Activated CD8-positive, alpha-beta T cell treated with anti-CD3 and anti-CD28 coated beads, Interleukin-2, amount 10 ng/mL, durations not matched to agents 7 days and 5 days (primary cell): ENCODE measurements at regions not wholly inside any gene's neighbourhood (a gene's known extent, or its start where the extent isn't known, plus 50 kb on each side); places are given as distances from the start of the nearest gene placed in this dataset.

Experiments
- ATAC-seq: fragments of 150-1000 bp; cut with Tn5 transposase; one replicate; pipeline ENCODE4 v1.10.0; 2021; ENCODE audit warnings: moderate library complexity
- CTCF ChIA-PET: fragments of 350-600 bp; sonication (Branson Sonifier 250); formaldehyde crosslinking; loops from one replicate; lab custom pipeline; 2021; ENCODE audit warnings: antibody characterized with exemption; lab: Charles Lee
- POLR2A ChIA-PET: fragments of 350-600 bp; sonication (Branson Sonifier 250); formaldehyde crosslinking; loops from one replicate; lab custom pipeline; 2021; ENCODE audit warnings: antibody characterized with exemption; lab: Charles Lee
- DNase-seq: peaks from one replicate; pipeline ENCODE4 v3.0.0-alpha.2; 2020
- H3K27ac Mint-ChIP-seq: one replicate; pipeline ENCODE4 v1.8.0; 2021; ENCODE audit warnings: mild to moderate bottlenecking, mixed read lengths
- H3K27me3 Mint-ChIP-seq: one replicate; pipeline ENCODE4 v1.8.0; 2021; ENCODE audit warnings: low read depth, mixed read lengths
- H3K36me3 Mint-ChIP-seq: one replicate; pipeline ENCODE4 v1.8.0; 2021; ENCODE audit warnings: low read depth, mixed read lengths
- H3K4me1 Mint-ChIP-seq: one replicate; pipeline ENCODE4 v1.8.0; 2021; ENCODE audit warnings: low read depth, mixed read lengths
- H3K4me3 Mint-ChIP-seq: one replicate; pipeline ENCODE4 v1.8.0; 2021; ENCODE audit warnings: mild to moderate bottlenecking, mixed read lengths
- H3K9me3 Mint-ChIP-seq: one replicate; pipeline ENCODE4 v1.8.0; 2022; ENCODE audit warnings: mixed read lengths; ENCODE audit not compliant: insufficient read depth

DNA sequence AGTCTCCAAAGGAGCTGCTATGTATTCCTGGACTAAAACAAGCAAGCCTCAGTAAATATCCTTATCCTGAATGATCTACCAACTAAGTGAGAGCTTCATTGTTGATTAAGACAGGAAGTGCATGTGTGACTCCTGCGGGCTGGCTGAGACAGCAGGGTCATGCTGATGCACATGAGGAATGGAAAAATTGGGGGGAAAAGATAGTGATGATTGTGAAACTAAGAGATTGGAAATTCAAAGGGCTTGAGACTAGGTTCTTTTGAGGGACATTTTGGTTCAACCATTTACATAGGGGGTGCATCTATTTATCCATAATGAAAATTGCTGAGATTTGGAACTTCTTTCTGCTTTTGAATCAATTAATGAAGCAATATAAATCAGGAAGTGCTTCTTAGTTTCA lies 61.1 kb upstream of the C1QTNF7 start:
- H3K27ac Mint-ChIP-seq = no peak overlapping the region
- DNase-seq (no peak), ATAC-seq (no peak)
- H3K4me1 Mint-ChIP-seq = peaks cover 8% of the 10 kb centered on the region
- no peak overlapping the region for H3K4me3 Mint-ChIP-seq
- H3K27me3 Mint-ChIP-seq = no peaks in the 10 kb centered on the region
- ChIA-PET POLR2A (no interaction called here), CTCF (interaction anchor here (2.6 kb wide), 1 partner anchor 11 kb away, joined by 6 read pairs; no protein-coding TSS in a partner anchor)
- no peaks in the 10 kb centered on the region for H3K36me3 Mint-ChIP-seq
- no peaks in the 10 kb centered on the region for H3K9me3 Mint-ChIP-seq

DNA sequence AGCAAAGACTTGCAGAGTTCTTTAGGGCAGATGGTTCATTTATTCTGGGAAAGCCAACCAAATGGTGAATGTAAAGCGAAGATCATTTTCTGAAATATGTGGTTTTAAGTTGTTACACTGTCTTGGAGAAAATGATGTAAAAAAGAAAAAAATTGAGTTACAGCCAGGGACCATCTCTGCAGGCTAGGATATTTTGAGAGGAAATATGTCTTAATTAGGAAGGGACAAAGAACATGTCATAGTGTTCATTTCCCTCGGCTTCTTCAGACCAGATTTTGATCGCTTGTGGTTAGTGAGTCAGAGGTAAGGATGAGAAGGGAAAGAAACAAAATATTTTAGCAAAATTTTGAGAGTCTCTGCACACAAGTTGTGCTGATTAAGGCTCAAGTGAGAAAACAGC lies 59.0 kb upstream of the C1QTNF7 start:
- Mint-ChIP-seq H3K36me3 (no peaks in the 10 kb centered on the region), H3K4me3 (no peak overlapping the region), H3K27ac (no peak overlapping the region), H3K27me3 (no peaks in the 10 kb centered on the region), H3K9me3 (no peaks in the 10 kb centered on the region), H3K4me1 (peaks cover 8% of the 10 kb centered on the region)
- ATAC-seq (no peak), DNase-seq (no peak)
- CTCF ChIA-PET = no interaction called here
- POLR2A ChIA-PET = no interaction called here

DNA sequence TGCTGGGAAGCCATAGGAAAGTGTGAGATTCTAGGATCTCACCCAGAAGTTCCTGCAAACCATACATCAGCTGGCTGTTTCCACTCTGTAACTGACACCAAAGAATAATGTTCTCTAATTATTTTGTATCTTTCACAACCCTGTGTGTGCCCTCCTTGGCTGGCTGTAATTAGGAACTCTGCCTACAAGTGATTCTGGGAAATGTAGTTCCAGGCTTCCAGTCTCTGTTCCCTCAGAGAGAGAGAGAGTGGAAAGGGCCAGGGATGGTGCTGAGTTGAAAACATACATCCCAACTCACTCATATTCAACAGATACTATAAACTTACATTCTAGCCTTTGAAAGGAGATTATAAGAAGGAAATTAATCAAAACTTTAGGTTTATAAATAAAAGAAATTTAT lies 57.5 kb upstream of the C1QTNF7 start:
- CTCF ChIA-PET = interaction anchor here (1.1 kb wide), 1 partner anchor 26 kb away, joined by 3 read pairs; no protein-coding TSS in a partner anchor
- Mint-ChIP-seq H3K4me3 (no peak overlapping the region), H3K27ac (no peak overlapping the region), H3K9me3 (no peaks in the 10 kb centered on the region), H3K27me3 (no peaks in the 10 kb centered on the region), H3K36me3 (no peaks in the 10 kb centered on the region), H3K4me1 (peaks cover 14% of the 10 kb centered on the region)
- ATAC-seq (no peak), DNase-seq (no peak)
- POLR2A ChIA-PET = no interaction called here

DNA sequence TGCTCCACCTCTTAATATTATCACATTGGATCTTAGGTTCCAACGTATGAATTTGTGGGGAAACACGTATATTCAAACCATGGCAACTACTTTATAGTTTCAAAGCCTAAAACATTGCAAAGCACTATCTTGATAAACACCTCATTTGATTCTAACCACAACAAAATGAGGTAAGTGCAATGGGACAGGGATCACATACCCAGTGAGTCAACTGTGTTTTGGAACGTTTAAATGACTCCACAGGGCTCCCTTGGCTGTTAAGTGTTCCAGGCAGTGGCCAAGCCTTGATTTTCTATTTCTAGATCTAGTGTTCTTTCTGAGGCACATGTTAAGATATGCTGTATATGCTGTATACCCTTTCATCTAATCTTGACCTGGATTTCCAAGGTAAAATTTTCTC lies 54.5 kb upstream of the C1QTNF7 start:
- no peaks in the 10 kb centered on the region for H3K36me3 Mint-ChIP-seq
- H3K4me1 Mint-ChIP-seq = peaks cover 31% of the 10 kb centered on the region
- ChIA-PET CTCF (interaction anchor here (1.0 kb wide), 1 partner anchor 24 kb away, joined by 5 read pairs; no protein-coding TSS in a partner anchor), POLR2A (no interaction called here)
- no peak for DNase-seq
- no peak overlapping the region for H3K4me3 Mint-ChIP-seq
- no peaks in the 10 kb centered on the region for H3K27me3 Mint-ChIP-seq
- no peaks in the 10 kb centered on the region for H3K9me3 Mint-ChIP-seq
- no peak for ATAC-seq
- no peak overlapping the region for H3K27ac Mint-ChIP-seq

DNA sequence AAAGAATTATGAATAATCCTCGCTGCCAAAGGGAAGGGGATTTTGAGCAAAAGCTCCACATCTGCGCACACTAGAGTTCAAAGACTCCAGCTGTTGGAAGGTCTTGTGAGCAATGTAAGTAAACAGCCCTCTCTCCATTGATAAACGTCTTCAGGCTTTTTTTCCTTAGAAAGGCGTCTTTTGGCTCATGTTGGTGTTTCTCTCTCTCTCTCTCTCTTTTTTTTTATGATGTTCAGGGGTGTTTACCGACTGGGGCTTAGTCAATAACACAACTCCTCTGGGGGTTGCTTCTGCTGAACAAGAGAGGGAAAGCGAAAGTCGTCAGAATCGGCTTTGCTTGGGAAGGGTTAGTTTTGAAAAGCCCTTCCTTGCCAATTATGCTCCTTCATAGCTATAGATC lies 53.2 kb upstream of the C1QTNF7 start:
- ChIA-PET CTCF (interaction anchor here (0.5 to 2.1 kb wide), 2 partner anchors 22 to 180 kb away, joined by 3 to 10 read pairs; no protein-coding TSS in a partner anchor), POLR2A (no interaction called here)
- DNase-seq (no peak), ATAC-seq (no peak)
- Mint-ChIP-seq H3K36me3 (no peaks in the 10 kb centered on the region), H3K4me1 (peaks cover 29% of the 10 kb centered on the region), H3K27ac (no peak overlapping the region), H3K4me3 (no peak overlapping the region), H3K27me3 (no peaks in the 10 kb centered on the region), H3K9me3 (no peaks in the 10 kb centered on the region)

DNA sequence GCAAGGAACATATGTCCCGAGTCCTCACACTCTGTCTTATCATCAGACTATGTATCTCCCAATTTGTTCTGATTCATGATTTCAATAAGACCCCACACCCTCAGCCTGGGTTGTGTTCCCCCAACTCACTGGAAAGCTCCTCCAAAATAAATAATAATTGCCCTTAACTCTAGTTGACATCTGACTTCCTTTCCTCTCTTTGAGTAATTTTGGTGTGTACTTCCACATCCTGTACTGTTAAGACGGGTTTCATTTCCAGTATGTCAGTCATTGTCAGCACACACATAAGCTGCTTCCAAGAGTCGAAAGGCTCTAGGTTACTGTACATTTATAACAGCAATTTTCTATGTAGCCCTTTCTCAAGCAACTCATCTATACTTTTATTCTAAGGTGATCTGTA lies 52.2 kb upstream of the C1QTNF7 start:
- ATAC-seq (peak; percentile 76), DNase-seq (no peak)
- CTCF ChIA-PET = interaction anchor here (1.3 to 2.1 kb wide), 3 partner anchors 21 to 1721 kb away, joined by 3 to 10 read pairs (median 4); no protein-coding TSS in a partner anchor
- POLR2A ChIA-PET = interaction anchor here (0.7 kb wide), 1 partner anchor 21 kb away, joined by 4 read pairs; no protein-coding TSS in a partner anchor
- H3K4me1 Mint-ChIP-seq = peaks cover 29% of the 10 kb centered on the region
- peak overlapping the region; percentile 14 for H3K27ac Mint-ChIP-seq
- no peaks in the 10 kb centered on the region for H3K36me3 Mint-ChIP-seq
- H3K4me3 Mint-ChIP-seq = no peak overlapping the region
- H3K27me3 Mint-ChIP-seq = no peaks in the 10 kb centered on the region
- no peaks in the 10 kb centered on the region for H3K9me3 Mint-ChIP-seq

DNA sequence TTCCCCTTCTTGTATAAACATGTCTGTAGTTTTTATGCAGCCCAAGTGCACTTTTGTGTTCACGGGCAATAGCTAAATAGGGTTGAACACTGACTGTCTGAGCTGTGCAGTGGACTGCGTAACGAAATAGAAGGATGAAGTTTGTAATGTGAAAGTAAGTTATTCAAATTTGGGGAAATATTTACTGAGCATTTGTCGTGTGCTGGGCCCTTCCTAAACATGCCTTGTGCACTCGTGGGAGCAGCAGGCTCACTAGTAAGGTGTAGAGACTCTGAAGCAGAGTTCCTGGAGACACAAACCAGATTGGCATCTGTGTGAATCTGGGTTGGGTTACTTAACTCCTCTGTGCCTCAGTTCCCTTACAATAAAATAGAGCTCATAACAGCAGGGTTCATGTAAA lies 51.7 kb upstream of the C1QTNF7 start:
- peak overlapping the region; percentile 14 for H3K27ac Mint-ChIP-seq
- POLR2A ChIA-PET = interaction anchor here (0.7 kb wide), 1 partner anchor 20 kb away, joined by 4 read pairs; no protein-coding TSS in a partner anchor

DNA sequence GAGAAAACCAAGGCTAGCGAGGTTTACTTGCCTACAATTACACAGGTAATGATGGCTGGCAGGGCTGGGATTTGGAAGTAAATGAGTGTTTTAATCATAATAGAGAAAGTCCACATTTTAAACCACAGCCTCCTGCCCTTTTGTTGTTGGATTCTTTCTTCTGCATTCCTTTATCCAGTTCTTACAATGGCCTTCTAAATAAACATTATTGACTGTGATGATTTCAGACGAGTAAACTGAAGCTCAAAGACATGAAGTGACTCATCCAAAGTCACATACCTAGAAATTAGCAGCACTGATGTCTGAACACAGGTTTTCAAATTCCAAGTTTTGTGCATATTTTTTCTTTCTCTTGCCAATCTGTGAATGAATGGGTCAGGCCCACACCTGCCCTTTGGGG lies 51.2 kb upstream of the C1QTNF7 start:
- ChIA-PET CTCF (interaction anchor here (1.0 to 2.1 kb wide), 5 partner anchors 20 to 1722 kb away, joined by 3 to 10 read pairs (median 3); no protein-coding TSS in a partner anchor), POLR2A (no interaction called here)
- Mint-ChIP-seq H3K4me1 (peaks cover 29% of the 10 kb centered on the region), H3K9me3 (no peaks in the 10 kb centered on the region), H3K36me3 (no peaks in the 10 kb centered on the region), H3K27me3 (no peaks in the 10 kb centered on the region), H3K27ac (no peak overlapping the region), H3K4me3 (no peak overlapping the region)
- DNase-seq (no peak), ATAC-seq (no peak)

More for the DNA sequence above, 51.7 kb upstream of the C1QTNF7 start:
- DNase-seq (no peak), ATAC-seq (no peak)
- Mint-ChIP-seq H3K9me3 (no peaks in the 10 kb centered on the region), H3K4me3 (no peak overlapping the region), H3K36me3 (no peaks in the 10 kb centered on the region), H3K4me1 (peaks cover 29% of the 10 kb centered on the region), H3K27me3 (no peaks in the 10 kb centered on the region)
- CTCF ChIA-PET = interaction anchor here (1.0 to 2.1 kb wide), 5 partner anchors 20 to 1722 kb away, joined by 3 to 10 read pairs (median 3); no protein-coding TSS in a partner anchor
